HepG2 (cell line): ENCODE measurements at regions not wholly inside any gene's neighbourhood (a gene's known extent, or its start where the extent isn't known, plus 50 kb on each side); places are given as distances from the start of the nearest gene placed in this dataset.

ENCODE experiments used
- ATAC-seq: fragments of 200-7000 bp; cut with Tn5 transposase; 3 replicates; pipeline ENCODE4 v1.9.1; 2020; ENCODE audit warnings: mild to moderate bottlenecking, moderate library complexity
- BruUV-seq: library from RNA; stranded (reverse); fragments of 400-500 nt; replicated peaks from 2 replicates; lab custom pipeline; 2021; lab: Mats Ljungman, UMichigan
- CTCF ChIA-PET: fragments of 300-600 bp; formaldehyde crosslinking; extraction: SDS; loops from one replicate; lab custom pipeline; 2021; ENCODE audit warnings: low total read pairs, inconsistent platforms, low intra/inter-chr PET ratio; lab: Yijun Ruan, JAX
- POLR2A ChIA-PET: fragments of 350-600 bp; sonication (Branson Sonifier 250); formaldehyde crosslinking; loops from one replicate; lab custom pipeline; 2020; ENCODE audit warnings: antibody characterized with exemption, inconsistent platforms; lab: Yijun Ruan, JAX
- DNase-seq: peaks from one replicate; pipeline ENCODE4 v3.0.0-alpha.2; 2015; ENCODE audit warnings: low spot score
- FAIRE-seq: peaks from 3 replicates; lab custom pipeline; 2011; peaks lifted over from hg19 to GRCh38; lab: Jason Lieb, UNC
- H2AFZ ChIP-seq: one replicate; pipeline ENCODE4 v1.6.1; 2011; ENCODE audit warnings: low read length, inconsistent platforms
- H3K27ac ChIP-seq: fragments of 300-600 bp; 3 replicates; pipeline ENCODE4 v1.8.0; 2011; ENCODE audit warnings: mixed run types, mild to moderate bottlenecking, mixed read lengths, low read length, inconsistent platforms; ENCODE audit not compliant: insufficient read depth; ENCODE audit errors: extremely low read length
- H3K27me3 ChIP-seq, 2 experiments: fragments of 200-600 bp in 1 of 2; 2 replicates in 1 of 2; 3 replicates in 1 of 2; pipeline versions ENCODE4 v1.6.0 to v1.8.0; 2011; ENCODE audit warnings: low read length in 2 of 2, mild to moderate bottlenecking in 2 of 2, moderate library complexity in 2 of 2, inconsistent platforms in 1 of 2; ENCODE audit not compliant: insufficient read depth in 2 of 2, control insufficient read depth in 1 of 2
- H3K36me3 ChIP-seq, 2 experiments: fragments of 200-600 bp in 1 of 2; replicated peaks in 1 of 2; 2 replicates in 1 of 2; 3 replicates in 1 of 2; pipeline versions ENCODE4 v1.5.1 to v1.8.0; 2011; ENCODE audit warnings: low read length in 2 of 2, inconsistent platforms in 1 of 2; ENCODE audit not compliant: insufficient read depth in 2 of 2, control insufficient read depth in 1 of 2
- H3K4me1 ChIP-seq: 2 replicates; pipeline ENCODE4 v1.5.1; 2012; ENCODE audit warnings: low read length, inconsistent platforms; ENCODE audit not compliant: insufficient read depth
- H3K4me2 ChIP-seq: 2 replicates; pipeline ENCODE4 v1.6.0; 2011; ENCODE audit warnings: low read depth, low read length, inconsistent platforms
- H3K4me3 ChIP-seq, 3 experiments: fragments of 200-600 bp in 1 of 3; sonication (generic), shearing (Covaris generic) in 1 of 3; replicated peaks in 1 of 3; 2 replicates each; pipeline ENCODE4 v1.5.1; 2011 to 2016; ENCODE audit warnings: low read length in 3 of 3, inconsistent platforms in 2 of 3, low read depth in 2 of 3, mild to moderate bottlenecking in 2 of 3, control low read depth in 1 of 3, mixed read lengths in 1 of 3; ENCODE audit not compliant: insufficient read depth in 1 of 3
- H3K79me2 ChIP-seq: one replicate; pipeline ENCODE4 v1.6.1; 2011; ENCODE audit warnings: low read length, inconsistent platforms; ENCODE audit not compliant: insufficient read depth
- H3K9ac ChIP-seq: 2 replicates; pipeline ENCODE4 v1.6.0; 2011; ENCODE audit warnings: mild to moderate bottlenecking, low read depth, low read length, inconsistent platforms; ENCODE audit not compliant: insufficient read depth
- H3K9me3 ChIP-seq: 2 replicates; pipeline ENCODE4 v1.5.1; 2012; ENCODE audit warnings: mild to moderate bottlenecking, low read length
- H4K20me1 ChIP-seq: 2 replicates; pipeline ENCODE4 v1.6.0; 2011; ENCODE audit warnings: inconsistent platforms, mild to moderate bottlenecking, low read length, moderate library complexity; ENCODE audit not compliant: insufficient read depth
- DNMT3B ChIP-seq: conservative IDR thresholded peaks from 2 replicates; pipeline ENCODE4 v1.6.1; 2016; ENCODE audit warnings: missing biosample characterization, control low read depth
- ONECUT2 ChIP-seq: sonication (generic); formaldehyde crosslinking; IDR thresholded peaks from 2 replicates; pipeline ENCODE4 v1.4.0; 2020; ENCODE audit warnings: missing genetic modification reagents
- SATB2 ChIP-seq: sonication (generic); formaldehyde crosslinking; IDR thresholded peaks from 2 replicates; pipeline ENCODE4 v1.5.0; 2020; ENCODE audit warnings: missing genetic modification reagents
- ZNF432 ChIP-seq: sonication (generic); formaldehyde crosslinking; IDR thresholded peaks from 2 replicates; pipeline ENCODE4 v1.5.0; 2020; ENCODE audit warnings: missing genetic modification reagents, mild to moderate bottlenecking, borderline replicate concordance
- ZNF451 ChIP-seq: sonication (generic); formaldehyde crosslinking; IDR thresholded peaks from 2 replicates; pipeline ENCODE4 v1.5.0; 2020; ENCODE audit warnings: mild to moderate bottlenecking, missing genetic modification reagents
- ZNF484 ChIP-seq: sonication (generic); formaldehyde crosslinking; IDR thresholded peaks from 2 replicates; pipeline ENCODE4 v1.5.1; 2020; ENCODE audit warnings: mild to moderate bottlenecking, low read depth, missing genetic modification reagents, borderline replicate concordance
- ZNF567 ChIP-seq: sonication (generic); formaldehyde crosslinking; IDR thresholded peaks from 2 replicates; pipeline ENCODE4 v1.8.1; 2023; ENCODE audit warnings: mild to moderate bottlenecking, missing genetic modification reagents, borderline replicate concordance
- ZSCAN22 ChIP-seq: sonication (generic); formaldehyde crosslinking; IDR thresholded peaks from 2 replicates; pipeline ENCODE4 v1.4.0; 2020; ENCODE audit warnings: mild to moderate bottlenecking, missing genetic modification reagents
- WGBS: methylation state at CpG from one replicate; pipeline ENCODE4 v1.1.6; 2017; ENCODE audit warnings: low lambda C conversion rate; 5-methylcytosine and 5-hydroxymethylcytosine counted together
- in situ Hi-C: cut with HindIII; loops from 2 replicates; pipeline ENCODE4 v1.10.0; 2017; ENCODE audit warnings: low pct_unique_long_range_greater_than_20kb; ENCODE audit not compliant: extremely low pct_ligation_motif_present
- intact Hi-C: fragments of 100-400 bp; cut with micrococcal nuclease; formaldehyde crosslinking; loops from one replicate; pipeline ENCODE4 v1.10.0; 2022; ENCODE audit not compliant: unreplicated experiment
- TF ChIP-seq, protein P1 (sequence below): sonication (generic); formaldehyde crosslinking; IDR thresholded peaks from 2 replicates; pipeline ENCODE4 v1.4.0; 2020; ENCODE audit warnings: low read depth, mild to moderate bottlenecking, missing genetic modification reagents
- TF ChIP-seq, protein P2 (sequence below): IDR thresholded peaks from 2 replicates; pipeline ENCODE4 v1.6.1; 2016; ENCODE audit warnings: control low read depth
- TF ChIP-seq, protein P3 (sequence below): sonication (generic); formaldehyde crosslinking; IDR thresholded peaks from 2 replicates; pipeline ENCODE4 v1.9.0; 2022; ENCODE audit warnings: low read depth, missing genetic modification reagents

DNA sequence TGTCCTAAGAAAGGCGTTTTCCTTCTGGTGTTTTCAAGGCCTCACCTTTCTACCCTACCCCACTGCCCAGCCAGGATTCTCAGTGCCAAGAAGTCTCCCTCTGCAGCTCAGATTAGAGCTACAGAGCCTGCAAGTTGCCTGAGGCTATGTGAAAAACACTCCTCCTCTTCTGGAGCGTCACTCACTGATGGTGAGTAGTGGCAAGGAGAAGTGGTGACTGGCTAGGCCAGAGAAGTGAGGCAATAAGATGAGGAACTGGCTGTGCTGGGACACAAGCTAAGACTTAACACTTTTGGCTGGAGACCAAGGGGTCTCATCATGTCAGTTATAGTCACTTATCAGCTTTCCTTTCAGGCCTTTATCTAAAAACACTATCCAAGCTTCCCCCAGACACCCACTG, 86.7 kb upstream of the PRKAR2B start:
- TF ChIP-seq SATB2 (CRISPR knock-in tag), result no peak
- TF ChIP-seq ZSCAN22 (CRISPR knock-in tag), result no peak
- TF ChIP-seq ZNF567, result no peak
- TF ChIP-seq, protein P1, sequence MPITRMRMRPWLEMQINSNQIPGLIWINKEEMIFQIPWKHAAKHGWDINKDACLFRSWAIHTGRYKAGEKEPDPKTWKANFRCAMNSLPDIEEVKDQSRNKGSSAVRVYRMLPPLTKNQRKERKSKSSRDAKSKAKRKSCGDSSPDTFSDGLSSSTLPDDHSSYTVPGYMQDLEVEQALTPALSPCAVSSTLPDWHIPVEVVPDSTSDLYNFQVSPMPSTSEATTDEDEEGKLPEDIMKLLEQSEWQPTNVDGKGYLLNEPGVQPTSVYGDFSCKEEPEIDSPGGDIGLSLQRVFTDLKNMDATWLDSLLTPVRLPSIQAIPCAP (CRISPR knock-in tag), result no peak
- TF ChIP-seq ZNF484 (CRISPR knock-in tag), result no peak
- TF ChIP-seq, protein P2, sequence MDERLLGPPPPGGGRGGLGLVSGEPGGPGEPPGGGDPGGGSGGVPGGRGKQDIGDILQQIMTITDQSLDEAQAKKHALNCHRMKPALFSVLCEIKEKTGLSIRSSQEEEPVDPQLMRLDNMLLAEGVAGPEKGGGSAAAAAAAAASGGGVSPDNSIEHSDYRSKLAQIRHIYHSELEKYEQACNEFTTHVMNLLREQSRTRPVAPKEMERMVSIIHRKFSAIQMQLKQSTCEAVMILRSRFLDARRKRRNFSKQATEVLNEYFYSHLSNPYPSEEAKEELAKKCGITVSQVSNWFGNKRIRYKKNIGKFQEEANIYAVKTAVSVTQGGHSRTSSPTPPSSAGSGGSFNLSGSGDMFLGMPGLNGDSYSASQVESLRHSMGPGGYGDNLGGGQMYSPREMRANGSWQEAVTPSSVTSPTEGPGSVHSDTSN, result no peak
- no peak for TF ChIP-seq DNMT3B (CRISPR knock-in tag)
- no peak for TF ChIP-seq ZNF451 (CRISPR knock-in tag)
- no peak for TF ChIP-seq ONECUT2 (CRISPR knock-in tag)
- no peak for TF ChIP-seq ZNF432
- TF ChIP-seq, protein P3, sequence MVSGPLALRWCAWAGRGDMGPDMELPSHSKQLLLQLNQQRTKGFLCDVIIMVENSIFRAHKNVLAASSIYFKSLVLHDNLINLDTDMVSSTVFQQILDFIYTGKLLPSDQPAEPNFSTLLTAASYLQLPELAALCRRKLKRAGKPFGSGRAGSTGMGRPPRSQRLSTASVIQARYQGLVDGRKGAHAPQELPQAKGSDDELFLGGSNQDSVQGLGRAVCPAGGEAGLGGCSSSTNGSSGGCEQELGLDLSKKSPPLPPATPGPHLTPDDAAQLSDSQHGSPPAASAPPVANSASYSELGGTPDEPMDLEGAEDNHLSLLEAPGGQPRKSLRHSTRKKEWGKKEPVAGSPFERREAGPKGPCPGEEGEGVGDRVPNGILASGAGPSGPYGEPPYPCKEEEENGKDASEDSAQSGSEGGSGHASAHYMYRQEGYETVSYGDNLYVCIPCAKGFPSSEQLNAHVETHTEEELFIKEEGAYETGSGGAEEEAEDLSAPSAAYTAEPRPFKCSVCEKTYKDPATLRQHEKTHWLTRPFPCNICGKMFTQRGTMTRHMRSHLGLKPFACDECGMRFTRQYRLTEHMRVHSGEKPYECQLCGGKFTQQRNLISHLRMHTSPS (CRISPR knock-in tag), result no peak

More for the DNA sequence above, 86.7 kb upstream of the PRKAR2B start:
- no peak overlapping the region for H3K27ac ChIP-seq
- in situ Hi-C loops, result no loop called here
- no peaks in the 10 kb centered on the region for H3K9me3 ChIP-seq
- no peak for DNase-seq
- no peak overlapping the region for H2AFZ ChIP-seq
- CTCF ChIA-PET, result no interaction called here
- POLR2A ChIA-PET, result no interaction called here
- FAIRE-seq, result no peak
- no peak overlapping the region for H3K9ac ChIP-seq
- no TSS peak for BruUV-seq
- intact Hi-C loops, result no loop called here
- H3K4me1 ChIP-seq, result no peaks in the 10 kb centered on the region
- H3K27me3 ChIP-seq, result no peaks in the 10 kb centered on the region
- no peak overlapping the region for H3K4me2 ChIP-seq
- no peaks in the 10 kb centered on the region for H4K20me1 ChIP-seq
- no peaks in the 10 kb centered on the region for H3K79me2 ChIP-seq
- no peak for ATAC-seq
- 2% methylated on average over 2 of the region's 2 CpGs for WGBS
- H3K36me3 ChIP-seq, result no peaks in the 10 kb centered on the region
- H3K4me3 ChIP-seq, result no peak overlapping the region
